Bronchial epithelial cell (primary cell): ENCODE measurements at regions not wholly inside any gene's neighbourhood (a gene's known extent, or its start where the extent isn't known, plus 50 kb on each side); places are given as distances from the start of the nearest gene placed in this dataset.

ENCODE experiments used
- DNase-seq: peaks from one replicate; pipeline ENCODE4 v3.0.0-alpha.2; 2010; ENCODE audit warnings: low read depth
- FAIRE-seq: peaks from 2 replicates; lab custom pipeline; 2011; peaks lifted over from hg19 to GRCh38; lab: Jason Lieb, UNC
- H3K27me3 ChIP-seq: 2 replicates; pipeline ENCODE4 v1.5.1; 2011; ENCODE audit warnings: low read length; ENCODE audit not compliant: control insufficient read depth, insufficient read depth
- H3K36me3 ChIP-seq: 2 replicates; pipeline ENCODE4 v1.5.1; 2011; ENCODE audit warnings: low read length; ENCODE audit not compliant: control insufficient read depth, insufficient read depth
- H3K4me3 ChIP-seq: 2 replicates; pipeline ENCODE4 v1.5.1; 2011; ENCODE audit warnings: mild to moderate bottlenecking, low read depth, low read length, control low read depth
- CTCF ChIP-seq: IDR thresholded peaks from 2 replicates; pipeline ENCODE4 v1.5.1; 2011; ENCODE audit warnings: mild to moderate bottlenecking, moderate library complexity, low read length, control low read depth, inconsistent platforms; ENCODE audit not compliant: insufficient read depth, severe bottlenecking

GRCh38 chr2:5915881-5916310 is 223.7 kb downstream of the SOX11 start:
- FAIRE-seq (no peak), DNase-seq (no peak)
- no peak overlapping the region for H3K4me3 ChIP-seq
- no peak for TF ChIP-seq CTCF
- no peaks in the 10 kb centered on the region for H3K36me3 ChIP-seq
- H3K27me3 ChIP-seq = no peaks in the 10 kb centered on the region

GRCh38 chr2:5921081-5921642 is 229.0 kb downstream of the SOX11 start:
- FAIRE-seq = no peak
- DNase-seq = no peak
- no peak for TF ChIP-seq CTCF
- Histone ChIP-seq H3K4me3 (no peak overlapping the region), H3K27me3 (no peaks in the 10 kb centered on the region), H3K36me3 (no peaks in the 10 kb centered on the region)

- no peak overlapping the region for H3K4me3 ChIP-seq
- FAIRE-seq (no peak), DNase-seq (no peak)
- H3K36me3 ChIP-seq = no peaks in the 10 kb centered on the region
- no peak for TF ChIP-seq CTCF
- H3K27me3 ChIP-seq = no peaks in the 10 kb centered on the region
Measured at GRCh38 chr2:5923957-5924945, 232.1 kb downstream of the SOX11 start.

GRCh38 chr2:5925604-5926003 is 233.4 kb downstream of the SOX11 start:
- H3K36me3 ChIP-seq = no peaks in the 10 kb centered on the region
- no peak for TF ChIP-seq CTCF
- DNase-seq (no peak), FAIRE-seq (no peak)
- no peaks in the 10 kb centered on the region for H3K27me3 ChIP-seq
- no peak overlapping the region for H3K4me3 ChIP-seq

GRCh38 chr2:5926871-5927512 is 234.8 kb downstream of the SOX11 start:
- H3K27me3 ChIP-seq = no peaks in the 10 kb centered on the region
- TF ChIP-seq CTCF = no peak
- FAIRE-seq (no peak), DNase-seq (no peak)
- no peaks in the 10 kb centered on the region for H3K36me3 ChIP-seq
- no peak overlapping the region for H3K4me3 ChIP-seq
